COR-L47 (cell line): ENCODE measurements at regions not wholly inside any gene's neighbourhood (a gene's known extent, or its start where the extent isn't known, plus 50 kb on each side); places are given as distances from the start of the nearest gene placed in this dataset.

Source experiments
- DNase-seq: peaks from one replicate; lab custom pipeline; 2025; lab: John Stamatoyannopoulos, UW

- no peak for DNase-seq
Measured at GRCh38 chr3:189117087-189117486, 54.7 kb upstream of the TPRG1 start.

- DNase-seq: no peak
Measured at GRCh38 chr3:189118896-189119295, 52.9 kb upstream of the TPRG1 start.

- DNase-seq: no peak
Measured at GRCh38 chr3:189119950-189120349, 51.8 kb upstream of the TPRG1 start.

GRCh38 chr3:189121092-189121491 lies 50.7 kb upstream of the TPRG1 start:
- DNase-seq: no peak
